EH (cell line): ENCODE measurements at regions not wholly inside any gene's neighbourhood (a gene's known extent, or its start where the extent isn't known, plus 50 kb on each side); places are given as distances from the start of the nearest gene placed in this dataset.
A peak's percentile ranks its signal among the peaks of the same experiment; 100 is the strongest.

Experiments used
- DNase-seq: peaks from one replicate; pipeline ENCODE4 v3.0.0-alpha.2; 2015; ENCODE audit warnings: low read depth

DNA sequence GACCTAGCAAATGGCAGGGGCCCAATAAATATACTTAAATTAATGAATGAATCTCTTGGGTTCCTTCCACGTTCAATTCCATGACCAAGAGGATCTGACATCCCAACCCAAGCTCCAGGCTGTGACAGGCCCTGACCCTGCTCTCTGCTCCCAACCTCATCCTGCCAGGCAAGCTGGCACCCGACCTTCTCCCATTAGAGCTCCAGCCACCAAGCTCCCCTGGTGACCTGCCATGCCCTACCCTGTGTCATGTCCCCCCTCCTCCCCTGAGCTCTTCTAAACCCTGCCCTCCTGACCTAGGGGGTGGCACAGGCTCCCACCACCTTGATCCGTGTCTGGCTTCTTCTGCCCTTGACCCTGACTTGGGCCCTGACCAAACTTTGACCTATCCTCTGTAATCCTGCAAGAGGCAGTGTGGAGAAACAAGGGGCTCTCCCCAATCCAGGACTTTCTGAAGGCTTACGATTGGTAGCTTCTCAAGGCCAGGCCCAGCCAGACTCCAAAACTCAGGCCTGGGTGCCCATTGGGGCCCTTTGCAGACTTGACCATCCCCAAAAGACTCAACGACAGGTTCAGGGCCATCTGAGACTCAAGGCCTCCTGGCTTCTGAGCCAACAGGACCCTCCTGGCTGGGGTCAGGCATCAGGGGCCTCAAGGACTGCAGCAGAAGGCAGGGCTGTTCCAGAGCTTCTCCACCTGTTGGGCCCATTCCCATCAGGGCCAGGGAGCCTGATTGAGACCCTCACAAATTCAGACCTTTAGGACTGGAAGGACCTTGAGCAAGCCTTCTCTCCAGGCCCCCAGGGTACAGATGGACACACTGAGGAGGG lies 249.0 kb downstream of the PTPRU start:
- no peak for DNase-seq

DNA sequence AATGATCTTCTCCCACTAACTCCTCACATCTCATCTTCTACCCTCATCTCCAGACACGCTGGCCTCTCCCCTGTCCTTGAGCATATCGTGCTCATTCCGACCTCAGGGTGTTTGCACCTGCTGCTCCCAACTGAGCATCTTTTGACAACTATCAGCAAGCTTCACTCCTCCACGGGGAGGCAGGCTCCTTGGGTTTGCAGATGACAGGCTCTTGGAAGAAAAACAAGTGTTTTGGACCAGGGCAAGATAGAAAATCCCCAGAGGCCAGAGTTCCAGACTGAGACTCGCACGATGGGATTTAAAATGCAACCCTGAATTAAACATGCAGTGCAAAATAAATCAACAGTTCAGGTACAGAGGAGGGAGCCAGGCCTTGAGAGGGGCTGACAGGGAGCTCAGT lies 246.7 kb downstream of the PTPRU start:
- no peak for DNase-seq

DNA sequence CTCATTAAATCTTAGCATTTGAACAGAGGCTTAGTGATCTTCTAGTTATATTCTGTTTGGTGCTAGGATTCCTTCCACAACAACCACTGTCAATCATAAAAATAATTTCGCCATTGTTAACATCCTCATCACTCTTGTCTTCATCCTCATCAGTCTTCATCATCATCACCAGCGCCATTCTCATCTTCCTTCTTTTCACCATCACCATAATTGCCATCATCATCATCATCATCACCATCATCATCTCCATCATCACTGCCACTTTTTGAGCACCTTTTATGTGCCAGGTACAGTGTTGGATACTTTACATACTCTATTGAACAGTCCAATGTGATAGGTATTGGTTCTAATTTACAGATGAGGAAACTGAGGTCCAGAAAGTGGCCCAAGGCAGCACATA lies 245.7 kb downstream of the PTPRU start:
- no peak for DNase-seq

DNA sequence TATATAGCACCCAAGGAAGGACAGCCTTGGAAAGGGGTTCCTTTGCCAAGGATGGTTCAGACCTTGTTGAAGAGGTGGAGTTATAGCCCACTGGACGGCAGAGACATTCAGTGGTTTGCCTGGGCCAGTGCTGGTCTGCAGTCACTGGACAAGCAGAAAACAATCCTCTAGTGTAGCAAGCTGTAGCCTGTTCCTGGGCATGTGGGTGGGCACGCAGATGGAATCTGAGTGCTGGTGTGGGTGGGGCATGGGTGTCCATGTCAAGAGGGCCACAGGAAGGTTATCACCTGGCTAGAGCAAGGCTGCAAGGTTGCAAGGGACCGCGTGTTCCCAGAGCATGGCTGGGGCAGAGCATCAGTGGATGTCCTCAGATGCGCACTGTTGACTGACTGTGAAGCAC lies 244.7 kb downstream of the PTPRU start:
- DNase-seq = no peak

DNA sequence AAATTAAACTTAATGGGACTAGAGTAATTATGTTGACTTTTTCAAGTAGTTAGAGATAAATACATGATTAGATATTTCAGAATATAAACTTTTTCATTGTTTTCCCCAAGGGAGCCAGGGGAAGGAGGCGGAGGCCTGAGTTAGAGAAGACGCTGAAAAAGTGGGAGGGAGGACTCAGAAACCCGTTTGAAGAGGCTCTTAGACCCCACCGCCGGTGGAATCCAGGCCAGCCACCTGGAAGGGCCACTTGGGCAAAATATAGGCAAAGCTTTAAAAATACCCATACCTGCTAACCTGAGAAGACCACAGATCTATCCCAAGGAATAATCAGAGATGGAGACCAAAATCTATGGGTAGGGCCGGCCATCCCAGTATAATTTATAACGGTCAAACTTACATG lies 242.6 kb downstream of the PTPRU start:
- DNase-seq = no peak

DNA sequence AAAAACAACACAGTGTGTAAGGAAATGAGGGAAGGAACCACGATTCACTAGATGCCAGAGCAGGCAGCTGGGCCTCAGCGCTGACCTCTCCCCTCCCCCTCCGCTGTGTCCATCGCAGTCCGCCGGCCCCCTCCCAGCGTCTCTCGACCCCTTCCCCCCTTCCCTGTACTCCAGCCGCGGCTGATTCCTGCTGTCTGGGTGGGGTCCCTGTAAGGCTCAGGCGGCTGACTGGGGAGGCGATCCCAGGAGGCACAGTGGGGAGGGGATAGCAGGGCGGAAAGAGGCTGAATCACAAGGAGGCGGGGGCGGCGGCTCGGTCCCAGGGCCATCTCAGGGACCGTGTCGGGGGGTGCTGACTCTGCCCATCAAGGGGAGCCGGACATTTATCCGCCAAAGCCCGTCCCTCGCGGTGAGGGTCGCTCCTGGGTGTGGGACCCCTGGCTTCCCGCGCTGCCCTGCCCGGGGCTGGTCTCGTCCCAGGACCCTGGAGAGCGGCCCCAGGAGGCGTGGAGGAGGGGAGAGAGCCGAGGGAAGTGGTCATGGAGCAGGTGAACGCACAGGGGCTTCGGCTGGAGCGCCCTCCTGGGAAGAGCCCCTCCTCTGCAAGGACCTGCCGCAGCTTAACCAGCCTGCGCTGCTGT lies 241.9 kb downstream of the PTPRU start:
- no peak for DNase-seq

DNA sequence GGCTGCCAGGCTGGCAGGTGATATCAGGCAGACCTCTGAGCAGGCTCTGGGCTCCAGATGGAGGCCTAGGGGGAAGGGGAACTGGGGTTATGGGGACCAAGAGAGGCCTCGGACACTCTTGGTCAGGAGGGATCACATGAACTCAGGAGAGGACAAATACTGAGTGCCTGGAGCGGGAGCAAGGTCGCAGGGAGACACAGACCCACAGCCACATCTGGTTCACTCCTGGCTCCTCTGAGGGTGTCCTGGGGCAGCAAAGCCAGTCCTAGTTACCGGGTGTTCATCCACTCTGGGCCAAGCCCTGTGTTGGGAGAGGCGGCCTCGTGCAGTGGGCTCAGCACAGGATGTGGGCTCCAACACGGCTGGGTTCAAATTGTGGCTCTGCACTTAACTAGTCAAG lies 239.0 kb downstream of the PTPRU start:
- no peak for DNase-seq

DNA sequence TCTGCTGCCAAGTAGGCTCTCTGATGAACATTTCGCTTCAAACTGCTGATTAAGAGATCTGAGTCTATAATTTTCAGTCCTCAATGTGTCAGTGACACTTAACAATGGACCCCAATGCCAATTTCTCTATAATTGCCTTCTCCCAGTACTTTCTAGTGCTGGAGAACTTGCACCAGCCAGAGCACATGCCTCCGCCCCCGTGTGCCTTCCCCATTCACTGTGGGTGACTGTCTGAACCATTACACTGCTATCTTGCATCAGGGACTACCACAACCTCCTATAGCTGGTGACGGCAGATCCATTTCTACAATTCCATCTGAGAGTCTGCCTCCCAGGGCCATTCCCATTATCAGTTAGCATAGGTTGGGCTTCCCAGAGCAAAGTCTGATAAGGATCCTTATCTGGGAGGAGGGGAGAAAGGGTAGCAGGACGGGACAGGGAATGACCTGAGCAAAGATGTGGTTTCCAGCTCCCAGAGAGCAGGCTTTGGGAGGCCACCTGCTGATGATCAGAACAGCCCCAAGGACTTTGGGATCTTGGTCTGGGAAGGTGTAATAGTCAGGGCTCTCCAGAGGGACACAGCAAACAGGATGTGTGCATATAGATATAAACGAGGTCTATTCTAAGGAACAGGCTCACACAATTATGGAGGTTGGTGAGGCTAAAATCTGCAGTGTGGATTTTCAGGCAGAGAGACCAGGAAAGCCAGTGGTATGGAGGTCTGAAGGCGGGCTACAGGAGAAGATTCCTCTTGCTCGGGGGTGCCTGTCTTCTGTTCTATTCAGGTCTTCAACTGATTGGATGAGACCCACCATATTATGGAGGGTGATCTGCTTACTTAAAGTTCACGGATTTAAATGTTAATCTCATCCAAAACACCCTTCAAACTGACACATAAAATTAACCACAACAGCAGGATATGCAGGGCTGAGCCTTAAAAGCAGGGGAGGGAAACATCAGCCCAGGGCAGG lies 238.2 kb downstream of the PTPRU start:
- DNase-seq = no peak

DNA sequence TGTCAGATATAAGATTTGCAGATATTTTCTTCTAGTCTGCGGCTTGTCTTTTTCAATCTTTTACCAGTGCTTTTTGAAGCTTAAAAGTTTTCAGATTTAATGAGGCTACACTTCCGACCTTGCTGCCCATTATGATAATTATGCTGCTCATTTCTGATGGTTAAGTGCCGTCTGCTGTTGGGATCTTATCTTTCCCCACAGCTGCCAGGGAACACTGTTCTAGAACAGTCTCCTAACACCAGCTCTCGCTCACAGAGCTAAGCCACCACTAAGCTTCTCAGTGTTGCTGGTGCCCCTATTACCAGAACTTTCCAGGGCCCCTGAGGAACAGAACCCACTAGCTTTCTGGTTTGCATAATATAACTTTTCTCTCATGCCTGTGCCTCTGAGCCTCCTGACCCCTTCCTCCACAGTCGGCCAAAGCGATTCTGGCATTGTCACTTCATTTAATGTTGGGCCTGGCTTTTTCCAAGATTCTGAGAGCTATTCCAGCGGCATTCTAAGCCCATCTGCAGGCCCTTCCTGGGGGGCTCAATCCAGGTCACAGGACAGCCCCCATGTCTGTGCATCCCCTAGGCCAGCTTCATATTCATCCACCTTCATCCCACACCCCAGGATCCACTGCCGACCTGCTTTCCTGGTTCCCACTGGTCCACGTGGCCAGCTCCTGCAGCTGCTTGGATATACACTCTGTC lies 237.0 kb downstream of the PTPRU start:
- no peak for DNase-seq

DNA sequence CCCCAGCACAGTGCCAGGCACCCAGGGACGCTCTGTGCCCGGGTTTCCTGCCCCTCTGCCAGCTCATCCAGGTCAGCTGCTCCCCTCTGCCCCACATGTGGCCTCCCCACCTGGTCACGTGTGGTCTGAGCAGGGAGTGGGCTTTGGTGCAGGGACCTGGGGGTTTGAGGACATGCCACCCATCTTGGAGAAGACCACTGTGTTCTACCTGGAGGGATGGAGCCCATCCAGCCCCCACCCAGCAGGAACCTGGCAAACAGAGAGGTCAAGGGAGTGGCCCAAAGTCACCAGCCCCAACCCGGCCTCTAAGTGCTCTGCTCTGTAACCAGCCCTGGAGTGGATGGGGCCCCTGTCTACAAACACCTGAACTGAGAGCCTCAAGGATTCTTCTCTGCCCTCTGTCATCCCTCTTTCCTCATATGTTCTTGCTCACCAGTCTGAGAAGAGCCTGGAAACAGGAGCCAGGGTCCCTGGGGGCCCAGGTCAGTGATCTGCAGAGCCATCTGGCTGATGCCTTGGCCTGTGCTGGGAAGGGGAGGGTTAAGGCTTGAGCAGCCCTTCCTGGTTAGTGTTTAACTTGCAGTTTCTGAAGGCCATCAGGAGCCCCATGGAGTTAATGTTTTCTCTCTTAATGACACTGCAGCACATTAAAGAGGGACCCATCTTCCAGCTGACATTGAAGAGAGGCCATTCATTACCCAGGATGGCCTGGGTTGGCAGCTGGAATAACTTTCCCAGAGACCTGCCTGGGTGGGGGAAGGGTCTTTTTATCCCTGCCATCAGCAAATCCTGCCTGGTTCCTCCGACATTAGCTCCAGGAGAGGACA lies 235.4 kb downstream of the PTPRU start:
- DNase-seq = no peak

DNA sequence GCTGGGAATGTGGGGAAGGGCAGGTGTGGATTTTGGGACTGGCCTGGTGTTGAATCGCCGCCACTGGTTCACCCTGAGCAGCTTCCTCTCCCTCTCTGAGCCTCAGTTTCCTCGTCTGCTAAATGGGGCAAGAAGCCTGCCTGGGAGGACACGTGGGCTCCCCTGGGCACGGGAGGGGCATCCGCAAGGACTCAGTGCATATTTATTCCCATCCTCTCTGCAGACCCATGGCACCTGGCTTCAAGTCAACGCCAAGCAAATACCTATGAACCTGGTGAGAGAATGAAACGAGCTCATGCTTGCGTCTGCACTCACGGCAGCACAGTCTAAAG lies 234.4 kb downstream of the PTPRU start:
- DNase-seq = no peak

DNA sequence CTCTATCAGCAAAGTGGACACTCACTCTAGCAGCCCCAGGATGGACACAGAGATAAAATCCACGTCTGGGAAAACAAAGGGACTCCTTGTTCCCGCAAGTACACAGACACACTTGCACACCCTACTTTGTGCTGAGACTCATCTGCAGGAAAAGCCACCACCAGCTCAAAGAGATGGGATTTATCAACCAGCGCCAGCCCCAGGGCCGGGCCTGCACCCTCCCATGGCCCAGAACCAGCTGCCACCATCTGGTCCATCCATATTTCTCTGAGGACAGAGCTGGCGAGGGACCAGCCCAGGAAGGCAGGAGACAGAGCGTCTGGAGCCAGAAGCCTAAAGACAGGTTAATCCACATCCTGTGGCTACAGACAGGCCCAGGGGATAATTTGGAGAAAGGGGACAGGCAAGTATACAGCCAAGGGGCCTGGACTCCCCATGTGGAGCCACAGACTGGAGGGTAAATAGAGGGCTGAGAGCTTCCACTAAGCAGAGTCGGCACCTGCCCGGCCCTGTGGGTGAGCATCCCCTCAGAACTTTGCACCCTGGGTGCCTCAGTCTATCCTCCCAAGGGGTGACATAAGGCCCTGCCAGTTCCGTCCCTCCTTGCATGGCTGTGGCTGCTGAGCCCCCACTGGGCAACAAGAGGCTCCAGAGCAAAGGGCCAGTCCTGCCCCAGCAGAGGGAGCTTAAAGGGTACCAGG lies 233.9 kb downstream of the PTPRU start:
- DNase-seq = no peak

DNA sequence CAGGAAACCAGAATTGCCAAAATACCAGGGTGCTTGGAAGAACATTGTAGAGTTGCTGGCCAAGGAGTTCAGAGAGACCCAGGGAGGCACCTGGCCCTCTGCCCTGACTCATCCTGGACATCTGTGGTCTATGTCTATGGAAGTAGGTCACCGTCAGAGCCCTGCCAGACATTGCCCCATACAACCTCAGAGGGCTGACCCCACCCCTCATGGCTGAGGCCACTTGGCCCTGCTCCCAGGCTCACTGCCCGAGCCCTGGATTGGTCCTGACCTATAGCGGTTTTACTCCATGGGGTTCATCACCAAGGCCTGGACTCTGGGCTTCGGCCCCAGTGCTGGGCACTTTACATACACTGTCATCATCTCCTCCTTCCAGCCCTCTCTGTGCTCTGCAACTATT lies 233.1 kb downstream of the PTPRU start:
- no peak for DNase-seq

DNA sequence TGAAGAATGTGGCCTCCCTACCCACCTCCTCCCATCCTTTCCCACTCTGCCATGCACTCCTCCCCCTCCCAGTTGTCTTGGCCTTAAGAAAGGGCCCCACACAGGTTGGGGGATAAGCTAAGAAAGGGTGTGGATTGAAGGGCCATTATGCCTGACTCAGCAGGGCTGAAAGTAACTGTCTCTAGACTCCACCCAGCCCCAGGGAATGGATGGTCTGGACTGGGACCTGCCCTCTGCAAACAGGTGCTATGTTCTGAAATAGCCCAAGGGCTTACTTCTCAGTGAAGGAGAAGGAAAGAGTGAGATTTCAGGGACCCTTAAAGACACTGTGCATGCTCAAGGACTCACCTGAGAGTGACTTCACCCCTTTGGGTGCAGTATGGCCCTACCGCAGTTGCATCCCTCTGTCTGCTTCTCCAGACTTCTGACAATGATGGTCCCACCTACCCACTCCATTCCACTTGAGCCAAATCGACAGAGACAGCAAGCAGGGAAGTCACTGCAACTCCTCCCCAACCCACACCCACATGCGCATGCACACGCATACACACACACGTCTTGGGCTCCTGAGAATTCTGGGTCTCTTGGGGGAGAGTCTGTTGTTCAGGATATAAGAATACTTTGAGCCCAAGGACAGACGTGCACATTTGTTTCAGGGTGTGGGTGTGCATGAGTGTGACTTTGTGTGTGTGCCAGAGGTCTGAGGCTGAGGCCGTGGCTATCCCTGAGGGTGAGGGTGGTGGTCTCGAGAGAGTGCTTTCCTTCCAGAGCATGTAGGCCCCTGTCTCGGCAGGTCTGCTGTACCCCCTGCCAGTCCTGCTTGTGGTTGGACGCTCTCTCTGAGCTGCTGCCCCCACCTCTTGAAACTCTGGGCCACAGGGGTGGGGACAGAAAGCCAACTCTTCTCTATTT lies 231.9 kb downstream of the PTPRU start:
- DNase-seq = no peak

DNA sequence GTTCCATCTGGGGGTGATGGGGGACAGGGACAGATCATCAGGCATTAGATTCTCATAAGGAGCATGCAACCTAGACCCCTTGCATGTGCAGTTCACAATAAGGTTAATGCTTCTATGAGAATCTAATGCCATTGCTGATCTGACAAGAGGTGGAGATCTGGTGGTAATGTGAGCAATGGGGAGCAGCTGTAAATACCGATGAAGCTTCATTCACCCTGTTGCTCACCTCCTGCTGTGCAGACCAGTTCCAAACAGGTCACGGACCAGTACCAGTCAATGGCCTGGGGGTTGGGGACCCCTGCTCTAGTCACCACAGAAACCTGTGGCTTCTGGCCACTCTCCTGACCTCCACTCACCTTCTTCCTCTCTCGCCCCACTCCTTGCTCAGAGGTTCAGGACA lies 229.9 kb downstream of the PTPRU start:
- no peak for DNase-seq

DNA sequence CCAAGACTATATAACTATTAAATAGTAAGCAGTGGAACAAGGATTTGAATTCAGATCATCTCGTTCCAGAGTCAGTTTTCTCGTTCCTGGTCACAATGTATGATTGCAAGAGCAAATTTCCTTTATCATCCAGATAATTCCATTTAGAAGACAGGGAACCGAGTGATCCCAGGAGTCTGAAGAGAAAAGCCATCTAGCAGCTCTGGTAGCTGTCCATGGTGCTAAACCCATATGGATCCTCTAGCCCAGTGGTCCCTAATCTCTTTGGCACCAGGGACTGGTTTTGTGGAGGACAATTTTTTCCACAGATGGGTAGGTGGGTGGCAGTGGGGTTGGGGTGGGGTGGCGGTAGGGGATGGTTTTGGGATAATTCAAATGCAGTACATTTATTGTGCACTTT lies 229.4 kb downstream of the PTPRU start:
- peak; percentile 44 for DNase-seq

DNA sequence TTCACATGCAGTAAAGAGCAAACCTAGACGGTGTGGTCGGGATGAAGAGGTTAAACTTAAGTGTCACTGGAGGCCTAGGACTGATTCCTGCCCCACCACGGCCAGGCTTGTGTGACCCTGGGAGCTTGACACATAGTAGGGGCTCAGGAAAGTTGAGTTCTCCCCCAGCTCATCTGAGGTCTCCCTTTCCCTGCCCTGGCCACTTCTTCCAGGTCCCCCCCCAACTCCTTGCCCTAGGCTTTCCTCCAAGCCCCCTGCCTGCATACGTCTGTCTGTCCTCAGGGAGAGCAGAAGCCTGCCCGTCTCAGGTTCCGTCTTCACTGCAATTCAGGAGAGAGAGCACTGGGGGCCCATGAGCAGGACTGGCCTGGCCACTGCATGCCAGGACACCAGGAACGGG lies 225.8 kb downstream of the PTPRU start:
- DNase-seq = no peak

DNA sequence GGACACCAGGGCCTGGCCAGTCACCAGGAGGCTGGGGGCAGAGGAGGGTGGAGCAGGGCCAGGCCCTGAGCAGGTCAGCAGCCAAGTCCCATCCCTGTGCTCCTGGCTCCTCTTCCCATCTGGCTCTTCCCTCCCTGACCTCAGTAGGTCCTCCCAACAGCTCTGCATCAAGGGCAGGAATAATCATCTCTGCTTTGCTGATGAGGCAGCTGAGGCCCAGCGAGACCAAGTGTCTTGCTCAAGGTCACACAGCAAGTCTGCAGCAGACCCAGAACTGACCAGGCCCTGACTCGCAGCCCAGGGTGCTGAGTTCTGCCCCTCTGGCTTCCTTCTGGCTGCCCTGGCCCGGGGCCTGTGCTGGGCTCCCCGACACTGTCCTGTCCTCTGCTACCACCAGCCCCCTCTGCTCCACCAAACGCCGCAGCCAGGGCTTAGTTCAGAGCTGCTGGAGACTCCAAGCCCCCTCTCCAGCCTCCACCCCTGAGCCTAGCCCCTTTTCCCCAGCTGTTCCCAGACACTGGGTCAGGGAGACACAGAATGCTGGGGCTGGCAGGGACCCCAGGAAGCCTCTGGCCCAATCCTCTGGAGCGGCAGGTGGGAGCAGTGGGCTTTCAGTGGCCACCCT lies 224.9 kb downstream of the PTPRU start:
- DNase-seq = no peak

DNA sequence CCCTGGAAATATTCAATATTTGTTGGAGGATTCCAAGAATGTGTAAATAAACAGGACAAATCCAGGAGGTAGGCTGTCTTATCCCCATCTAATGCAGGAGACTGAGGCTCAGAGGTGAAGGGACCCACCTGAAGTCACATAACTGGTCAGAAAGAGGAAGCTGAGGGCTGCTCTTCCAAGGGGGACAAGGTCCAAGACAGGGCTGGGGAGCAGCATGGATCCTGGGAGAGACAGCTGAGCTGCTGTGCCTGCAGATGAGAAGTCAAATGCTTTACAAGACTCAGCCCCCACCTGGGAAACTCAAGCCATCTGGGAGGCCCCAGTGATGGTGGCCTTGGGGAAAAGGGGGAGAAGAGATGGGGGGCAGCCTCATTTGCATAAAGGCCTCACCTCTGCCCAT lies 224.4 kb downstream of the PTPRU start:
- no peak for DNase-seq
